Upper lobe of left lung (tissue), 4 donors: ENCODE measurements at regions not wholly inside any gene's neighbourhood (a gene's known extent, or its start where the extent isn't known, plus 50 kb on each side); places are given as distances from the start of the nearest gene placed in this dataset.

Source experiments
- POLR2A ChIP-seq, 4 donors: fragments of 450-650 bp; IDR thresholded peaks; one replicate each; pipeline ENCODE4 v1.5.1; 2016 to 2017; ENCODE audit warnings: antibody characterized with exemption in 4 of 4, mild to moderate bottlenecking in 2 of 4
- POLR2AphosphoS5 ChIP-seq, 2 donors: sonication (generic); formaldehyde crosslinking; IDR thresholded peaks; one replicate each; pipeline ENCODE4 v1.5.1; 2017; ENCODE audit warnings: antibody characterized with exemption in 2 of 2

DNA sequence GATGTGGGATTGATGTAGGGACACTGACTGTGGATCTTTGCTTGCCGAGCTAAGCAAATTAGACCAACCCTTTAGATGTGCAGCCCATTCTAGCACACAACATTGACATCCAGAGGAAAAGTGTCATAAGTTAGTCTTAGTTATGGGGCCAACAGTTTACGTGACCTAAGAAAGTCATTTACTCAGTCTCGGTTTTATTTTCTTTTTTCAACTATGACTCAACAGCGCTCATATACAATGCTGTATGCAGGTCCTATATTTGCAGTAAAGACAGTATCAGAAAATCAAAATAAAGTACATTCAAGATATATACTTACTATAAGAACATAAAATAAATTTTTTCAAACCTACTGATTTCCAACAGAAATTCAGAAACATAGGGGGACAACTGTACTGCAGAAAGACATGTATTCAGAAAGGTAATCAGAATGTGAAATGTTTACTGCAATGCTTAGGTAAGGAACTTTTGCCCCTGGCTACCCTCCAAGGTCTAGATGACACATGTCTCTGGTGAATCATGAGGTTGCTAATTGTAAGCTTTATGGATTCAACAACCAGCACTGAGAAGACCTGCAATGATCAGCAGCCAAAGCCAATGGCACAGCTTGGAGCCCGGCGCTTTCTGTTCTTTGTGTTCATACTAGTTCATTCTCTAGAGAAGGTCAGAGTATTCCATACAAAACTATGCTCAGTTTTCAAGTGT, 317.5 kb upstream of the CNTN6 start:
- no peak for TF ChIP-seq POLR2A (IDR thresholded peaks at IDR 0.05)
- TF ChIP-seq POLR2AphosphoS5 (IDR thresholded peaks at IDR 0.05), result no peak
